Hematopoietic multipotent progenitor cell treated with erythropoietin and hydrocortisone succinate and interleukin-3 and kit ligand, for 8 days (in vitro differentiated cells): ENCODE measurements at regions not wholly inside any gene's neighbourhood (a gene's known extent, or its start where the extent isn't known, plus 50 kb on each side); places are given as distances from the start of the nearest gene placed in this dataset.
"Not testable (repeated sequence)": the region's sequence is repeated elsewhere in the genome, so short reads cannot be mapped to it uniquely, and the experiment has no call there.

Source experiments
- DNase-seq: peaks from one replicate; pipeline ENCODE4 v3.0.0-alpha.2; 2015

DNA sequence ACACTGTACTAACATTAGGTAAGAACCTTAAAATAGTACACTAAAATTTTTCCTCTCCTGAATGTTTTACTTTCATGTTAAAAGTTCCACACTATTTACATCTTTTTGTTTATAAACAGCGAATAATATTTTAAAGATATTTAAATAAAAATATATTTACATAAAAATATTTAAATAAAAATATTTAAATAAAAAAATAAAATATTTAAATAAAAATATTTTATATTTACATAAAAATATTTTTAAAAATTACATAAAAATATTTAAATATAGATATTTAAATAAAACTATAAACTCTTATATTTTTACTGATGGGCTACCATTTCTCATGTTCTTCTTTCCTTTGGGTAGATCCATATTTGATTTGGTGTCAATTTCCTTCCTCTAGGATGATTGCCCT is 619.0 kb downstream of the ANKRD7 start:
- DNase-seq, result no peak

GRCh38 chr7:118844748-118845147 is 620.2 kb downstream of the ANKRD7 start:
- DNase-seq, result no peak

DNA sequence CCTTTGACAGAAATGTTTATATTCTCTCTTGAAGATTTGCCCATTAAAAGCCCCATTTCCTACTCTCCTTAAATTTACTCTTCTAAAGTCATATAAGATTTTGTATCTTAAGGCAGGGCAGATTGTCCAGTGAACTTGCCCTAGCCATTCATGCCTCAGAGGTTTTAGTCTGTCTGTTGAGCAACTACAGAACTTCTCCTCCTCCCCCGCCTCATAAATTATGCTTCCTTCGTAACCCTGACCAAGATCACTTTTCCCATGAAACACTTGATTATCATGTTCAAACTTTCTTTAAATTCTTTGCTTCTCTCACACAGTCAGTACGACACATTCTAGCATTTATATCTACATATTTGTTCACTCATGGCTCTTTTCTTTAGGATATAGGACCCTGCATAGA is 621.3 kb downstream of the ANKRD7 start:
- no peak for DNase-seq

GRCh38 chr7:118846977-118847376 is 622.5 kb downstream of the ANKRD7 start:
- no peak for DNase-seq

GRCh38 chr7:118855290-118855689 is 630.8 kb downstream of the ANKRD7 start:
- DNase-seq, result no peak

DNA sequence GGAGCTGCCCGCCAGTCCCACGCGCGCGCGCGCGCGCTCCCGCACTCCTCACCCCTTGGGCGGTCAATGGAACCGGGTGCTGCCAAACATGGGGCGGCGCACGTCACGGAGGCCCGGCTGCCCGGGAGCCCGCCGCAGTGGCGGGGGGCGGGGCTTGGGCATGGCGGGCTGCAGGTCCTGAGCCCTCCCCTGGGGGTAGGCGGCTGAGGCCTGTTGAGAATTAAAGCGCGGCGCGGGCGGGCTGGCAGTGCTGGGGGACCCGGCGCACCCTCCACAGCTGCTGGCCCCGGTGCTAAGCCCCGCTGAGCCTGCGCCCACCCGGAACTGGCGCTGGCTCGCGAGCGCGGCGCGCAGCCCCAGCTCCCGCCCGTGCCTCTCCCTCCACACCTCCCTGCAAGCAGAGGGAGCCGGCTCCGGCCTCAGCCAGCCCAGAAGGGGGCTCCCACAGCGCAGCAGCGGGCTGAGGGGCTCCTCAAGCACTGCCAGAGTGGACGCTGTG is 634.2 kb downstream of the ANKRD7 start:
- DNase-seq, result no peak

DNA sequence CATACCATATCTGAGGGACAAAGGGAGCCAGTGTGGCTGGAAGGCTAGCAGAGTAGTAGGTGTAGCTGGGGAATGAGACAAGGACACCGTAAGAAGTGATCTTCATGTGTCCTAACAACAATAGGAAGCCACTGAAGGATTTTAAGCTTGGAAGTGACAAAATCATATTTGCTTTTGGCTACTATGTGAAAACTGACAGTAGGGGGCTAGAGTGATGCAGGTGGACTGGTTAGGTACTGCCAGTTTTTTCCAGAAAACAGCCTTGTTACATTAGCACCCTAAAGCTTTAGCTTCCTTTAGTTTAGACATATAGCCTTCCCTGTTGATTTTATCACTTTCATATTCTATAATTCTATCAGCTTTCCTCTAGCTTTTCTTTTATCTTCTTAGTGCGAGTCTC is 637.1 kb downstream of the ANKRD7 start:
- DNase-seq, result no peak

DNA sequence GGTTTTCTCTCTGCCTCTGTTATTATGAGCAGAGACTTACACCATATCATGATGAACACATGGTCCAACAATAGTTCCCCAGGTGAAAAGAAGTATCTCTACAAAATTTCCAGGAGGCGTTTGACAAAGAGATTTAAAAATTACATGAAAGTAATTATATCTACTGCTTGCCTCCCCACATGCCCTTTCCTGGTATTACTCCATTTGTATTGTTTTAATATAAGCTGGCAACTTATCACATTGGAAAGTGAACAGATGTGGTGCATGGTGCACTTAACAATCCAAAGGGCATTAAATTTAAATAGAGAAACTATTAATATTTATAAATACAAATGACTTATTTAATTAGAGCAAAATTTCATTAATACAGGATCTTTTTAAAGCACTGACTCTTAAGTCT is 638.2 kb downstream of the ANKRD7 start:
- no peak for DNase-seq

- DNase-seq, result no peak
These were observed 639.5 kb downstream of the ANKRD7 start for GRCh38 chr7:118863966-118864365.

- no peak for DNase-seq
These were observed 643.4 kb downstream of the ANKRD7 start for GRCh38 chr7:118867860-118868259.

DNA sequence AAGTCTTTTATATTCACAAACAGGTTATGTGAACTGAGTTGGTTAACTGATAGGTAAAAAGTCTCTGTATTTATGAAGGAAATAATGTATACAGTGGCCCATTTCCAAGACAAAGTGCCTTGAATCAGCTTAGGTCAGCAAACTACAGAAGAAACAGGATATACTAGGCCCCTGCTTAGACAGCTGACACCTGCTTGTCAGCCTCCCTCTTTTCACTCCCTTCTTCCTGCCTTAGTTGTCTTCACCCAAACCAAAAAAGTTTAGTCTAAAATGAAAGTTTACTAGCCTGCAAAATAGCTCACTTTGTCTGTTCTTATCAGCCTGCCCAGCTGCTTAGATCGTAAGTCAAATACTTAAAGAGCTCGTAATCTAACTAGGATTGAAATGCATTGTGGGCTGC is 644.6 kb downstream of the ANKRD7 start:
- DNase-seq, result not testable (repeated sequence)

GRCh38 chr7:118870187-118870586 is 645.7 kb downstream of the ANKRD7 start:
- DNase-seq, result peak; percentile 8

DNA sequence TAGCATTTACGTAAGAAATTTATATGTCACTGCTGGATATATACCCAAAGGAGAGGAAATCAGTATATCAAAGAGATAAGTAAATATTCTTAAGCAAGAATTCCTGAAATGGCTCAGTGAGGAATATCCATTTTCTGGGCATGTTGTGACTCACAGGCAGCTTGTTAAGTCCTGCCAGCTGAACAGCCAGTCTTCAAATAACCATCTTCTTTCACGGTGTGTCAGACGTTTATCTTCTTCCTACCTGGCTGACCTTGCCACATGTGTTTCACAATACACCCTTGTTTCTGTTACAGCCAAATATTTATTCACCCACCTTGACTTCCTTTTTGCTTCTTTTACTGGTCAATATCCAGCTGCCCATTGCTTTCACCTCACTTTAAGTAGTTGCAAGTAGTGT is 648.1 kb downstream of the ANKRD7 start:
- no peak for DNase-seq

- DNase-seq, result no peak
These were observed 652.7 kb downstream of the ANKRD7 start for GRCh38 chr7:118877187-118877586.

- no peak for DNase-seq
These were observed 653.8 kb downstream of the ANKRD7 start for GRCh38 chr7:118878336-118878735.

- no peak for DNase-seq
These were observed 673.8 kb downstream of the ANKRD7 start for GRCh38 chr7:118898284-118898683.

DNA sequence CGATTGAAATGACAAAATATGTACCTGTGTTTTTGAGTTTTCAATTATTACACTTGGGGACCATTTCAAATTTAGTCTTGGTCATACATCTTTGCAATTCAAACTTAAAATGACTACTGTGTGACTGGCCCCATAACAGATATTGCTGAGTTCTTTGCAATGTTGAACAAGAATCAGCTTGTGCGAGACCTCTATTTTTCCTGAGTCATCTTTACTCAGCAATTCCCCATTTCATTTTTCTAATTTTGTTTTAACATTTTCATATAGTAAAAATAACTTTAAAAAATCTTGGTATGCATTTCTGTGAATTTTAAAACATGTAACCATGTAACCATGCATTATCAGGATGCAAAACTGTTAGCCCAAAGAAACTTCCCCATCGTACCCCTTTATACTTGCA is 678.1 kb downstream of the ANKRD7 start:
- DNase-seq, result no peak

- DNase-seq, result no peak
These were observed 683.5 kb downstream of the ANKRD7 start for GRCh38 chr7:118907911-118908527.

- not testable (repeated sequence) for DNase-seq
These were observed 691.6 kb downstream of the ANKRD7 start for GRCh38 chr7:118916120-118916519.

DNA sequence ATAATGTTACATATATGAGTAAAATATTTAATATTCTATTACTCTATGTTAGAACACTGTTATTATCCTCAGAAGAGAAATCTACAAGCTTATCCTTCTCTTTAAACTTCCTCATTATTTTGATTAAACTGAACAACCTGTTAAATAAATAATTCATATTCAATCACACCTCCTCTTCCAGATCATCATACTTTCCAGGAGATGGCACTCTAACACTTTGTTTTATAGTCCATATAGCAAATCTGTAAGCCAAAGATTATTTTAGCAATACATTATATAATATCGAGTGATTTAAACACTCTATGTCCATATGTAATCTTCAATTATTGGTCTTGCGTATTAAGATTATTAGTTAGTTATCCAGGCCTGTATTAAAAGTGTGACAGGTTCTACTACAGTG is 694.1 kb downstream of the ANKRD7 start:
- DNase-seq, result peak; percentile 36

DNA sequence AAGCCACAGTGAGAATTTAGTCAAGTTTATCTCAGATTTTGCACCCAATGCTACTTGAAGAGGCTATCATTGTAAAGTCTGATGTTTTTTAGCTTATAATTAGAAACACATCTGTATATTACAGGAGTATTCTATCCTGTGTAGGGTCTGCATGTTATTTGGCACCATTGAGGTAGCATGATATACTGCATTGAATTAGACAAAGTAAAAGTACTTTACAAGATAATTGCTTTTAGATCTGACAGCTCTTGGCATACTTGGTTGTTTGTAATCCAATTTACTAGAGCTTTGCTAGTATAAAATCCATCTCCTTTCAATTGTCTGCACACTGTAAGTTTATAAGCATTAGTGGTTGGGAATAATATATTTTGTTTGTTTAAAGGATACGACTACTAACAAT is 714.3 kb downstream of the ANKRD7 start:
- no peak for DNase-seq

DNA sequence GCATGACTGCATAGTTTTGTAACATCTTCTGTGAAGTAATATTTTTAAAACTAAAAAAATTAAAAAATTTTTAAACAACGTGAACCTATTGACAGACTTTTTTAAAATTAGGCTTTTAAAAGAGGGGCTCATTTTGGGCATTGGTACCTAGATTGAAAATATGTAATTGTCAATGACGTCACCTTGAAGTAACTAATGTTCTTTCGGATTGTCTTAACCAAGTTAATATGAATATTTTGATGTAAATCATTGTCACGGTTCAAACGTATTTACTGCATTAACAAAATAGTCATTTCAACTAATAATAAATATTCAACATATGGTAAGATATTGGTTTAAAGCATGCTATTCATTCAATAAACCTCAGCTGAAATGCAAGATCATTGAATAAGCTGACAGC is 719.8 kb downstream of the ANKRD7 start:
- no peak for DNase-seq

GRCh38 chr7:118945911-118946682 is 721.6 kb downstream of the ANKRD7 start:
- DNase-seq, result no peak

DNA sequence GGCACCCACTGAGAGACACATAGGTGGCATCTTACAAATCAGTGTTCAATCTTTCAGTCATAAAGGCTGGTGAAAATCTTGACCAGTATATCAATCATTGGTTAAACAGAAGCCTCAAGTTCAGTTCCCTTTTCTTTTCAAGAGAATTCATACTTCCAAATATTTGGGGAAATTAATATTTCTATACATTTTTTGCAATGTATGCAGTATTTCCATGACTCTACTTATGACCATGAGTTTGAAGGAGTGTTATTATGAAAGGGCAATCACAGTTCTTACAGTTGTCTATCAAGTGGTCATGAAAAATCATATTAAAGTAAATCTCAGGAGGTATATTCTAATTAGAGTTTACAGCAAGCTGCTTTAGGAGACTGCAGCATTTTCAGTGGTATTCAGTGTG is 724.0 kb downstream of the ANKRD7 start:
- no peak for DNase-seq

DNA sequence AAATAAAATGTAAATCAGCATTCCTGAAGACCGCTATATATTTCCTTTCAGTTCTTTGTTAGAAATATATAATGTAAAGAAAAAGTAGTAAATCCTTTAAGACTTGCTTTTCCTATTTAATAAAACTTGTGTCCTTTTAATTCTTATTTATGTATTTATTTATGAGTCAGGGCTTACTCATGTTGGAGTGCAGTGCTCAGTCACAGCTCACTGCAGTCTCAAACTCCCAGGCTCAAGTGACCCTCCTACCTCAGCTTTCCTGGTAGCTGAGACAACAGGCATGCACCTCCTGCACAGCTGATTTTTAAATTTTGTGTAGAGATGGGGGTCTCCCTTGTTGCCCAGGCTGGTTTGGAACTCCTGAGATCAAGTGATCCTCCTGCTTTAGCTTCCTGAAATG is 724.5 kb downstream of the ANKRD7 start:
- DNase-seq, result no peak
